A673 (cell line): ENCODE measurements at regions not wholly inside any gene's neighbourhood (a gene's known extent, or its start where the extent isn't known, plus 50 kb on each side); places are given as distances from the start of the nearest gene placed in this dataset.

Experiments
- EZH2 ChIP-seq: fragments of 200-600 bp; sonication (generic); IDR thresholded peaks from 2 replicates; pipeline ENCODE4 v1.6.1; 2017; ENCODE audit warnings: borderline replicate concordance, low read depth, mild to moderate bottlenecking, mixed read lengths, antibody characterized with exemption, low read length; ENCODE audit not compliant: poor library complexity, severe bottlenecking
- TF ChIP-seq, protein P1 (sequence below): fragments of 300-800, 200-600 bp; sonication (generic); conservative IDR thresholded peaks from 2 replicates; pipeline ENCODE4 v1.5.1; 2017; ENCODE audit warnings: low read depth, mild to moderate bottlenecking, antibody characterized with exemption, low read length, moderate library complexity, mixed read lengths

DNA sequence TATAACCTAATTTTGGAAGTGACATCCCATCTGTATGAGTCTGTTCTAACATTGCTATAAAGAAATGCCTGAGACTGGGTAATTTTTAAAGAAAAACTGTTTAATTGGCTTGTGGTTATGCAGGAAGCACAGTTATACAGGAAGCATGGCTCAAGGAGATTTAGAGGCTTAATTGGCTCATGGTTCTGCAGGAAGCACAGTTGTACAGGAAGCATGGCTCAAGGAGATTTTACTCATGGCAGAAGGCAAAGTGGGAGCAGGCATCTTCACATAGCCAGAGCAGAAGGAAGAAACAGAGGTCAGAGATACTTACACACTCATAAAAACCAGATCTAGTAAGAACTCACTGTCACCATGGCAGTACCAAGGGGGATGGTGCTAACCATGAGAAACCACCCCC is 193.1 kb upstream of the ADAMTS9 start:
- TF ChIP-seq, protein P1, sequence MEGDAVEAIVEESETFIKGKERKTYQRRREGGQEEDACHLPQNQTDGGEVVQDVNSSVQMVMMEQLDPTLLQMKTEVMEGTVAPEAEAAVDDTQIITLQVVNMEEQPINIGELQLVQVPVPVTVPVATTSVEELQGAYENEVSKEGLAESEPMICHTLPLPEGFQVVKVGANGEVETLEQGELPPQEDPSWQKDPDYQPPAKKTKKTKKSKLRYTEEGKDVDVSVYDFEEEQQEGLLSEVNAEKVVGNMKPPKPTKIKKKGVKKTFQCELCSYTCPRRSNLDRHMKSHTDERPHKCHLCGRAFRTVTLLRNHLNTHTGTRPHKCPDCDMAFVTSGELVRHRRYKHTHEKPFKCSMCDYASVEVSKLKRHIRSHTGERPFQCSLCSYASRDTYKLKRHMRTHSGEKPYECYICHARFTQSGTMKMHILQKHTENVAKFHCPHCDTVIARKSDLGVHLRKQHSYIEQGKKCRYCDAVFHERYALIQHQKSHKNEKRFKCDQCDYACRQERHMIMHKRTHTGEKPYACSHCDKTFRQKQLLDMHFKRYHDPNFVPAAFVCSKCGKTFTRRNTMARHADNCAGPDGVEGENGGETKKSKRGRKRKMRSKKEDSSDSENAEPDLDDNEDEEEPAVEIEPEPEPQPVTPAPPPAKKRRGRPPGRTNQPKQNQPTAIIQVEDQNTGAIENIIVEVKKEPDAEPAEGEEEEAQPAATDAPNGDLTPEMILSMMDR, result no peak
- TF ChIP-seq EZH2, result no peak
